Heart right ventricle (tissue), 16 donors: ENCODE measurements at regions not wholly inside any gene's neighbourhood (a gene's known extent, or its start where the extent isn't known, plus 50 kb on each side); places are given as distances from the start of the nearest gene placed in this dataset.

Experiments
- ATAC-seq, 8 donors: fragments of 200-7000 bp; cut with Tn5 transposase; one replicate each; pipeline ENCODE4 v1.9.1; 2020; ENCODE audit warnings: mild to moderate bottlenecking in 8 of 8, moderate library complexity in 8 of 8, moderate number of reproducible peaks in 1 of 8
- DNase-seq, 2 donors: peaks; one replicate each; pipeline ENCODE4 v3.0.0-alpha.2; 2020
- H3K27ac ChIP-seq, 10 donors: fragments of 200-600 bp; sonication (generic) in 2 of 10; one replicate each; pipeline versions ENCODE4 v1.5.0 to v1.8.0; 2020 to 2022; ENCODE audit warnings: mild to moderate bottlenecking in 3 of 10
- H3K27me3 ChIP-seq, 7 donors: fragments of 200-600 bp; one replicate each; pipeline ENCODE4 v1.8.0; 2021 to 2022; ENCODE audit warnings: mild to moderate bottlenecking in 2 of 7
- H3K36me3 ChIP-seq, 9 donors: fragments of 200-600 bp; sonication (generic) in 1 of 9; one replicate each; pipeline versions ENCODE4 v1.5.0 to v1.8.0; 2020 to 2022; ENCODE audit warnings: mild to moderate bottlenecking in 2 of 9
- H3K4me1 ChIP-seq, 9 donors: fragments of 200-600 bp; sonication (generic) in 1 of 9; one replicate each; pipeline versions ENCODE4 v1.5.0 to v1.8.0; 2020 to 2022; ENCODE audit warnings: mild to moderate bottlenecking in 4 of 9
- H3K4me3 ChIP-seq, 10 donors: fragments of 200-600 bp; sonication (generic) in 2 of 10; one replicate each; pipeline versions ENCODE4 v1.5.0 to v1.8.0; 2020 to 2022; ENCODE audit warnings: mild to moderate bottlenecking in 7 of 10, moderate library complexity in 2 of 10
- H3K9me3 ChIP-seq, 11 donors: fragments of 200-600 bp in 10 of 11; sonication (generic) in 2 of 11; one replicate each; pipeline versions ENCODE4 v1.5.0 to v1.8.0; 2013 to 2022; ENCODE audit warnings: mild to moderate bottlenecking in 2 of 11, control low read depth in 1 of 11, moderate library complexity in 1 of 11
- WGBS, 2 donors: extraction: QIAGEN DNeasy Blood & Tissue Kit; methylation state at CpG; one replicate each; pipeline ENCODE4 v1.1.7; 2013; ENCODE audit warnings: inconsistent platforms in 1 of 2; 5-methylcytosine and 5-hydroxymethylcytosine counted together
- intact Hi-C, 10 donors: fragments of 100-400 bp; cut with DNase I; formaldehyde crosslinking; loops; one replicate each; pipeline versions ENCODE4 v1.11.1 to v1.14.2; 2022
- TF ChIP-seq, protein P1 (sequence below), 9 donors: fragments of 200-600 bp; sonication (generic) in 2 of 9; IDR thresholded peaks; one replicate each; pipeline versions ENCODE4 v1.5.0 to v1.8.0; 2021 to 2022; ENCODE audit warnings: antibody characterized with exemption in 9 of 9, mild to moderate bottlenecking in 5 of 9, moderate library complexity in 1 of 9
- donor health status: Arrhythmogenic right ventricular cardiomyopathy.
- donor health status: ischemic (EF 13 %, LVEDD 7.1; RV severe dilation, severe dysfunction).
- donor health status: healthy with polysubstance abuse.
- donor health status: DM: no; HTN: yes; CAD: no.
- donor health status: DM: no; HTN: no; CAD: no.
- donor health status: ischemic (EF 25% LVEDD 6.9; RV normal size, moderate dysfunction).
- donor health status: ischemic (EF 25% LVEDD 5.7; RV mildly dilated, moderate dysfunction).
- donor health status: healthy.
- donor health status: DM: yes; HTN: yes; CAD: no.
- donor health status: Ischemic cardiomyopathy.
- donor health status: ischemic (EF 35%, LVEDD 5.7; RV mildly dilated, moderate dysfunction).
- donor health status: nonischemic (EF 11% LVEDD 7.7; RV severe dilation, severe dysfunction).
- donor health status: DM: yes; HTN: yes; CAD: no.
- donor health status: PGD.
- donor health status: ischemic (EF 29% LVEDD 5.4; RV normal size, mild dysfunction).
- donor health status: nonischemic (EF 23%, LVEDD 6.1; RV moderate dilation, normal function).

DNA sequence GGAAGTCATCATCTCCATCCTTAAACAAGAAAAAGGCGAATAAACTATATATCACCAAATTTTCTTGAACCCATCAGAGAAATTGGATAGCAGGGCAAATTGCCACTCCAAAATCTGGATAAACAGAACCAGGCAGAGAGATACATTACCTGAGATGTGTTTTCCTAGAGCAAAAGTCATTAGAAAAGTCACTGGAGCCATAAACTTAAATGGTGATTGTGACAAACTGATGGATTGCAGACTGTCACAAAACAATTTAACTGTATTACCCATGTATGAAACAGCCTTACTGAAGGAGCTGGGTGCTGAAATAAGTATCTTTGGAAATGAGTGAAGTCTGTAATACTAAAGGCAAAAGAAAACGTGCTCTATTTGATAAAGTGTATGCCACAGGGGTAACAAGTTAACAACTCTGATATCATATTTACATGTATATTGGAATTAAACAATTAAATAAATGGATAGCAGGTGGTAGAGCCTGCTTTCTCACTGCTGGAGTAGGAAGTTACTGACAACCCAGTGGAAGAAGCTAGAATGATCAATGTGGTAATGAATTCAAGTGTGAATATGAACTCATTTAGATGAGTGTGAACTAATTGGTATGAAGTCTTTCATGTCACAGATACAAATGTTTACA lies 186.9 kb downstream of the LMBRD1 start:
- intact Hi-C loops, result no loop called here
- H3K9me3 ChIP-seq, result peaks cover 0 to 10% (median 0%) of the 10 kb centered on the region in 11 donors
- no peaks in the 10 kb centered on the region for H3K4me1 ChIP-seq
- ATAC-seq, result no peak
- no peak for DNase-seq
- no peak overlapping the region for H3K27ac ChIP-seq
- no peak overlapping the region for H3K4me3 ChIP-seq
- WGBS, 2 donors, result 57 to 58% methylated on average over 2 of the region's 2 CpGs
- no peaks in the 10 kb centered on the region for H3K27me3 ChIP-seq
- TF ChIP-seq, protein P1, sequence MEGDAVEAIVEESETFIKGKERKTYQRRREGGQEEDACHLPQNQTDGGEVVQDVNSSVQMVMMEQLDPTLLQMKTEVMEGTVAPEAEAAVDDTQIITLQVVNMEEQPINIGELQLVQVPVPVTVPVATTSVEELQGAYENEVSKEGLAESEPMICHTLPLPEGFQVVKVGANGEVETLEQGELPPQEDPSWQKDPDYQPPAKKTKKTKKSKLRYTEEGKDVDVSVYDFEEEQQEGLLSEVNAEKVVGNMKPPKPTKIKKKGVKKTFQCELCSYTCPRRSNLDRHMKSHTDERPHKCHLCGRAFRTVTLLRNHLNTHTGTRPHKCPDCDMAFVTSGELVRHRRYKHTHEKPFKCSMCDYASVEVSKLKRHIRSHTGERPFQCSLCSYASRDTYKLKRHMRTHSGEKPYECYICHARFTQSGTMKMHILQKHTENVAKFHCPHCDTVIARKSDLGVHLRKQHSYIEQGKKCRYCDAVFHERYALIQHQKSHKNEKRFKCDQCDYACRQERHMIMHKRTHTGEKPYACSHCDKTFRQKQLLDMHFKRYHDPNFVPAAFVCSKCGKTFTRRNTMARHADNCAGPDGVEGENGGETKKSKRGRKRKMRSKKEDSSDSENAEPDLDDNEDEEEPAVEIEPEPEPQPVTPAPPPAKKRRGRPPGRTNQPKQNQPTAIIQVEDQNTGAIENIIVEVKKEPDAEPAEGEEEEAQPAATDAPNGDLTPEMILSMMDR (IDR thresholded peaks at IDR 0.05), result no peak
- no peaks in the 10 kb centered on the region for H3K36me3 ChIP-seq

- TF ChIP-seq, protein P1 (IDR thresholded peaks at IDR 0.05), result no peak
- Histone ChIP-seq H3K36me3 (no peaks in the 10 kb centered on the region), H3K27ac (no peak overlapping the region), H3K4me1 (no peaks in the 10 kb centered on the region), H3K4me3 (no peak overlapping the region), H3K27me3 (no peaks in the 10 kb centered on the region), H3K9me3 (no peaks in the 10 kb centered on the region)
- DNase-seq (no peak), ATAC-seq (no peak)
- WGBS, 2 donors, result 43 to 54% methylated on average over 10 of the region's 10 CpGs
- intact Hi-C loops, result no loop called here
These were observed 195.7 kb downstream of the LMBRD1 start for GRCh38 chr6:69601132-69601531.

DNA sequence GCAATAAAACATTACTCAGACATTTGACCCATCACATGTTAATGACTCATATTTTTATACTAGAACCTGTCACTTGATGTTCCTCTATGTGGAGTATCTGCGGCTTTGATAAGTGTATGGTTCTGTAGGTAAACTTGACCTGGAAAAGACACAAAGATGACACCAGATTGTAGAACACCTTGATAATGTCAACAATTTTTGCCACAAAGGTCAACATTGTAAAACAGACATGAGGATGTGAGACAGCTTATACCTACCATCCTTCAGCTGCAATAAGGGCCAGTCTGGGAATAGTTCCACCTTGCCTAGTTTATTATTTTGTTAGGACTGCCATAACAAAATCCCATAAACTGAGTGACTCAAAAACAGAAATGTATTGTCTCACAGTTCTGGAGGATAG lies 202.4 kb downstream of the LMBRD1 start:
- H3K4me3 ChIP-seq, result no peak overlapping the region
- ATAC-seq (no peak), DNase-seq (no peak)
- intact Hi-C loops, result no loop called here
- WGBS, 2 donors, result 95% methylated on average over 1 of the region's 1 CpG
- no peaks in the 10 kb centered on the region for H3K27me3 ChIP-seq
- TF ChIP-seq, protein P1 (IDR thresholded peaks at IDR 0.05), result no peak
- H3K4me1 ChIP-seq, result no peaks in the 10 kb centered on the region
- H3K9me3 ChIP-seq, result no peaks in the 10 kb centered on the region
- no peak overlapping the region for H3K27ac ChIP-seq
- H3K36me3 ChIP-seq, result no peaks in the 10 kb centered on the region

DNA sequence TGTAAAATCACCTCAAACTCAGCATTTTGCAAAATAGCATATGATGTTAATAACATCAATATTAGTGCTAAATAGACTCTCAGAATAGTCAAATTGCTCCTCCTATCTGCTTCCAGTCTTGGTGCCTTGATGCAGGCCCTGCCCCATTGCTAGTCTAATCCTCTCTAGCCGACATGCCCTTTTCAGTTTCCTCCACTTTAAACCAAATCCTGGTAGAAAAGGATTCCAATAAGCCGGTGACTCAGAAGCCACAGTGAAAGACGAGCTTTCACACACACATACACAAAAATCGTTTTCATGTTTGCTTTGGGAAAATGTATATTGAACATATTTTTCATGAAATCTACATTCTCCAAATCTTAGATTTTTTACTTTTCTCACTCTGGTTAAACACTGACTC lies 203.1 kb downstream of the LMBRD1 start:
- Histone ChIP-seq H3K27ac (no peak overlapping the region), H3K27me3 (no peaks in the 10 kb centered on the region), H3K36me3 (no peaks in the 10 kb centered on the region), H3K4me1 (no peaks in the 10 kb centered on the region), H3K4me3 (no peak overlapping the region), H3K9me3 (no peaks in the 10 kb centered on the region)
- DNase-seq (no peak), ATAC-seq (no peak)
- WGBS, 2 donors, result 73 to 87% methylated on average over 4 of the region's 4 CpGs
- intact Hi-C loops, result no loop called here
- TF ChIP-seq, protein P1 (IDR thresholded peaks at IDR 0.05), result no peak
